ENCODE measurements at regions not wholly inside any gene's neighbourhood (a gene's known extent, or its start where the extent isn't known, plus 50 kb on each side); places are given as distances from the start of the nearest gene placed in this dataset.

DNA sequence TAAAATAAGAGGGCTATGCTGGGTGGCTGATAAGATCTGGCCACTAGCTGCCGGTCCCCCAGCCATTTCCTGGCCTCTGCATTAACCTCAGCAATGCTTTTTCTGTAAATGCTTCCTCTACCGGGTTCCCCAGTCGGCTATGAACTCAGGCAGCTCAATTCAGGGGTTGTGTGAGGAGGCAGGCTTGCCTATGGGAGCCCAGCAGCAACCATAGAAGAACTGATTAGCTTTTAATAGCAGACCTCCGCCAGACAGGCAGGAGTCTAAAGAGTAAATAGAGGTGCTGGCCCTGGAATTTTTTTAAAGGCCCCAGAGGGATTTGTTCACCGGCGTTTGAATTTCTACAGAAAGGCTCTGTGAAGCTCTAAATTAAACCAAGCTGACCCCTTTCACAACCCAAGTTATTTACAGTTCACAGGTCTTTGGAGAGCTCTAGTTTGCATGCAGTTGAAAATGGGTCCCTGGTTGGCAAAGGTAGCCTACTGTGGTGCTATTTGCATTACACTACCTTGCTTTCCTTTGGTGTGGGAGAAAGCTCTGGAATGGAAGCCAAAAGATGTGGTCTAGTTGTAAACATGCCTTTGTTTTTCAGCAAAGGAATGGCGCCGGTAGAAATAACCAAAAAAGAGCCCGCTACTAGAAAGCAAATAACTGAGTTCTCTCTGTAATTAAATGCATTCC lies 289.7 kb upstream of the SEMA6A start:
- H3K9ac ChIP-seq (ENCODE audit: low read depth, low read length, poor library complexity), result no peak overlapping the region
- no peak overlapping the region for H2BK120ac ChIP-seq (ENCODE audit: low read depth, low read length)
- no peaks in the 10 kb centered on the region for H3K36me3 ChIP-seq (replicated peaks in 1 of 2; ENCODE audit: control insufficient read depth in 2 of 2, insufficient read depth in 2 of 2, low read length in 2 of 2)
- H2BK15ac ChIP-seq (ENCODE audit: low read length), result no peak overlapping the region
- H2BK5ac ChIP-seq (ENCODE audit: low read length), result no peak overlapping the region
- no peak overlapping the region for H3K4me2 ChIP-seq (ENCODE audit: insufficient read depth, low read length, poor library complexity, severe bottlenecking)
- H3K14ac ChIP-seq (ENCODE audit: low read length), result no peak overlapping the region
- no peak overlapping the region for H2BK12ac ChIP-seq (ENCODE audit: low read length)
- H3K27me3 ChIP-seq (ENCODE audit: control insufficient read depth in 3 of 3, insufficient read depth in 3 of 3, low read depth in 1 of 3, low read length in 3 of 3), result peaks cover 0 to 4% (median 0%) of the 10 kb centered on the region in 3 experiments
- no peak overlapping the region for H2AK5ac ChIP-seq (ENCODE audit: low read depth, low read length)
- H3K4me1 ChIP-seq (ENCODE audit: control insufficient read depth in 2 of 2, insufficient read depth in 1 of 2, low read depth in 1 of 2, low read length in 2 of 2), result peaks cover 3 to 11% of the 10 kb centered on the region in 2 donors
- no peak overlapping the region for H3K18ac ChIP-seq (ENCODE audit: low read length)
- no peak overlapping the region for H3K4me3 ChIP-seq (ENCODE audit: low read length in 2 of 2)
- peak; percentile 20 for DNase-seq (ENCODE audit: low spot score)
- no peak overlapping the region for H4K91ac ChIP-seq (ENCODE audit: low read depth, low read length, poor library complexity)
- no peaks in the 10 kb centered on the region for H3K9me3 ChIP-seq (replicated peaks in 1 of 2; ENCODE audit: control insufficient read depth in 2 of 2, insufficient read depth in 1 of 2, low read depth in 1 of 2, low read length in 2 of 2)
- no peak overlapping the region for H3K4ac ChIP-seq (ENCODE audit: low read length)
- H4K8ac ChIP-seq (ENCODE audit: low read depth, low read length), result no peak overlapping the region
- H3K27ac ChIP-seq (replicated peaks; ENCODE audit: low read length), result peak overlapping the region; percentile 21
- no peak overlapping the region for H3K23ac ChIP-seq (ENCODE audit: low read depth, low read length, poor library complexity)
- no peaks in the 10 kb centered on the region for H3K79me1 ChIP-seq (ENCODE audit: low read depth, low read length)
- WGBS, 2 donors (ENCODE audit: extremely low coverage in 2 of 2, insufficient read length in 2 of 2, insufficient replicate concordance in 1 of 2), result no CpG with 5 or more reads among the region's 9 CpGs
- H2AFZ ChIP-seq (ENCODE audit: low read length), result peak overlapping the region; percentile 74

DNA sequence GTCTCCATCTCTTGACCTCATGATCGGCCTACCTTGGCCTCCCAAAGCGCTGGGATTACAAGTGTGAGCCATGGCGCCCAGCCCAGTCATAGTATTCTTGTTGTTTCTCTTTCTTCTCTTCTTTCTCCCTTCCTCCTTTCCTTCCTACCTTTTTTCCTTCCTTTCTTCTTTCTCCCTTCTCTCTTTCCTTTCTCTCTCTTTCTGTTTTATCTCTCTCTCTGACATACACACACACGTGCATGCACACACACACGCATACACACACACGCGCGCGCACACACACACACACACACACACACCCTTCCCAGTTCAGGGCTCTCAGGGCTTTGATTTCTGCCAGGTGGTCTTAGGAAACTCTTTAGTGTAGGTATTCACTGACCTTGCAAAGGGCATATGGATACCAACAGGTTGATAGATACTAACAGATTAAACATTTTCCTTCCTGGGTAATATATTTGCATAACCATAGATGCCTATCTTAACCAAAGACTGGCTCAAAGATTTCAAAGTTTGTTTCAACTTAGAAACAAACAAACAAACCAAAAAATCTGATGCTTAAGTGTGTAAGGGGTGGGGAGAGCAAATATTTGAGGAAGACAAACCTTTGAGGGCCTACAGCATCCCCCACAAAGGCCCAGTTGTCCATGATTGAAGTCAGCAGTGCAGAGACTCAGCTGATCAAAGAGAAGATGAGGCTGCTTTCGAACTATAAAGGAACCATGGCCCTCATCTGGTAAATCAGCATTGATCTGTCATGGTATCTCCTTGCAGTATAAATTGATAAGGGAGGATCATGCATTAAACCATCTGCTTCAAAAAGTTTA lies 288.2 kb upstream of the SEMA6A start:
- no peak overlapping the region for H3K4me2 ChIP-seq (ENCODE audit: insufficient read depth, low read length, poor library complexity, severe bottlenecking)
- H3K9ac ChIP-seq (ENCODE audit: low read depth, low read length, poor library complexity), result no peak overlapping the region
- peaks cover 3 to 10% of the 10 kb centered on the region in 2 donors for H3K4me1 ChIP-seq (ENCODE audit: control insufficient read depth in 2 of 2, insufficient read depth in 1 of 2, low read depth in 1 of 2, low read length in 2 of 2)
- H3K27me3 ChIP-seq (ENCODE audit: control insufficient read depth in 3 of 3, insufficient read depth in 3 of 3, low read depth in 1 of 3, low read length in 3 of 3), result peaks cover 0 to 4% (median 0%) of the 10 kb centered on the region in 3 experiments
- no peaks in the 10 kb centered on the region for H3K9me3 ChIP-seq (replicated peaks in 1 of 2; ENCODE audit: control insufficient read depth in 2 of 2, insufficient read depth in 1 of 2, low read depth in 1 of 2, low read length in 2 of 2)
- H2AFZ ChIP-seq (ENCODE audit: low read length), result no peak overlapping the region
- H3K27ac ChIP-seq (replicated peaks; ENCODE audit: low read length), result no peak overlapping the region
- H2BK120ac ChIP-seq (ENCODE audit: low read depth, low read length), result no peak overlapping the region
- H3K14ac ChIP-seq (ENCODE audit: low read length), result no peak overlapping the region
- no peak overlapping the region for H2BK15ac ChIP-seq (ENCODE audit: low read length)
- no CpG with 5 or more reads among the region's 10 CpGs for WGBS, 2 donors (ENCODE audit: extremely low coverage in 2 of 2, insufficient read length in 2 of 2, insufficient replicate concordance in 1 of 2)
- H3K36me3 ChIP-seq (replicated peaks in 1 of 2; ENCODE audit: control insufficient read depth in 2 of 2, insufficient read depth in 2 of 2, low read length in 2 of 2), result no peaks in the 10 kb centered on the region
- no peaks in the 10 kb centered on the region for H3K79me1 ChIP-seq (ENCODE audit: low read depth, low read length)
- no peak overlapping the region for H3K18ac ChIP-seq (ENCODE audit: low read length)
- H2AK5ac ChIP-seq (ENCODE audit: low read depth, low read length), result no peak overlapping the region
- H3K23ac ChIP-seq (ENCODE audit: low read depth, low read length, poor library complexity), result no peak overlapping the region
- no peak overlapping the region for H4K8ac ChIP-seq (ENCODE audit: low read depth, low read length)
- no peak overlapping the region for H3K4ac ChIP-seq (ENCODE audit: low read length)
- no peak for DNase-seq (ENCODE audit: low spot score)
- no peak overlapping the region for H2BK12ac ChIP-seq (ENCODE audit: low read length)
- H2BK5ac ChIP-seq (ENCODE audit: low read length), result no peak overlapping the region
- H3K4me3 ChIP-seq (ENCODE audit: low read length in 2 of 2), result no peak overlapping the region
- H4K91ac ChIP-seq (ENCODE audit: low read depth, low read length, poor library complexity), result no peak overlapping the region

DNA sequence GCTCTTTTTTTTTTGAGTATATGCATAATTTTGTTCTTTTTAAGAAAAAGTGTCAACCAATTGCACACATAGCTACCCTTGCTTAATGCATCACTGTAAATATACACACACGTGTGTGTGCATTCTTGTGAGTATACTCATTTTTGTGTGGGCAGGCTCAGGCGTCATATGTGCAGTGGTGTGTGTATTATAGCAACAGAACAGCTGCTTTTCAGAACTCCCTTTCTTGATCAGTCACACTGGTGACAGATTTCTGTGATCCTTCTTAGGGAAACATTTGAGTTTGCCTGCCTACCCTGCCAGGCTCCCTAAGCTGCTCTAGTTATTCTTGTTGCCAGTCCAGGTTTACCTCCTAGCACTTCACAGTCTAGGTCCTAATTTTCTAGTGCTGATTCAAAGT lies 287.0 kb upstream of the SEMA6A start:
- Histone ChIP-seq H3K27me3 (ENCODE audit: control insufficient read depth in 3 of 3, insufficient read depth in 3 of 3, low read depth in 1 of 3, low read length in 3 of 3) (peaks cover 0 to 4% (median 0%) of the 10 kb centered on the region in 3 experiments), H3K4me3 (ENCODE audit: low read length in 2 of 2) (no peak overlapping the region), H3K9ac (ENCODE audit: low read depth, low read length, poor library complexity) (no peak overlapping the region), H2AFZ (ENCODE audit: low read length) (no peak overlapping the region), H3K14ac (ENCODE audit: low read length) (no peak overlapping the region), H3K4me2 (ENCODE audit: insufficient read depth, low read length, poor library complexity, severe bottlenecking) (no peak overlapping the region), H3K18ac (ENCODE audit: low read length) (no peak overlapping the region), H2BK15ac (ENCODE audit: low read length) (no peak overlapping the region), H4K91ac (ENCODE audit: low read depth, low read length, poor library complexity) (no peak overlapping the region), H3K4ac (ENCODE audit: low read length) (no peak overlapping the region), H2AK5ac (ENCODE audit: low read depth, low read length) (no peak overlapping the region), H2BK5ac (ENCODE audit: low read length) (no peak overlapping the region), H3K4me1 (ENCODE audit: control insufficient read depth in 2 of 2, insufficient read depth in 1 of 2, low read depth in 1 of 2, low read length in 2 of 2) (peaks cover 3 to 9% of the 10 kb centered on the region in 2 donors), H2BK120ac (ENCODE audit: low read depth, low read length) (no peak overlapping the region), H3K79me1 (ENCODE audit: low read depth, low read length) (no peaks in the 10 kb centered on the region), H3K23ac (ENCODE audit: low read depth, low read length, poor library complexity) (no peak overlapping the region), H4K8ac (ENCODE audit: low read depth, low read length) (no peak overlapping the region), H2BK12ac (ENCODE audit: low read length) (no peak overlapping the region), H3K9me3 (replicated peaks in 1 of 2; ENCODE audit: control insufficient read depth in 2 of 2, insufficient read depth in 1 of 2, low read depth in 1 of 2, low read length in 2 of 2) (no peaks in the 10 kb centered on the region), H3K27ac (replicated peaks; ENCODE audit: low read length) (no peak overlapping the region), H3K36me3 (replicated peaks in 1 of 2; ENCODE audit: control insufficient read depth in 2 of 2, insufficient read depth in 2 of 2, low read length in 2 of 2) (no peaks in the 10 kb centered on the region)
- no peak for DNase-seq (ENCODE audit: low spot score)
- no CpG with 5 or more reads among the region's 2 CpGs for WGBS, 2 donors (ENCODE audit: extremely low coverage in 2 of 2, insufficient read length in 2 of 2, insufficient replicate concordance in 1 of 2)

DNA sequence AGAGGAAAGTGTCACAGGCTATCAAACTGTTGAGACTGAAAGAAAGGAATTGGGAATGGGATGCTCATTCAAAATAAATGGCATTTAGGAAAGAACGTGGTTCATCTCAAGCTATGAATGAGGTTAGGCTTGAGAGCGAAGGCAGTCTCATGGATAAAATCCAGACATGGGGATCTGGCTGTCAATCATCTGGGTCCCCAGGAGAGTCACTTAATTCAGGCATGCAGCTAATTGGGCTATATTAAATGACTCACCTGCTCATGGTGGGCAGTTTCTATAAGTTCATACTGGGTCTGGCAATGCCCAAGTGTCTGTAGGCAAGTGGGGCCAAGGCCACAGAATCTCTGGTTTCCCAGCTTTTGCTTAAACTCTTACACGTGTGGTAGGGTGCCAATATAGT lies 286.5 kb upstream of the SEMA6A start:
- Histone ChIP-seq H4K8ac (ENCODE audit: low read depth, low read length) (no peak overlapping the region), H3K36me3 (replicated peaks in 1 of 2; ENCODE audit: control insufficient read depth in 2 of 2, insufficient read depth in 2 of 2, low read length in 2 of 2) (no peaks in the 10 kb centered on the region), H3K9ac (ENCODE audit: low read depth, low read length, poor library complexity) (no peak overlapping the region), H4K91ac (ENCODE audit: low read depth, low read length, poor library complexity) (no peak overlapping the region), H2AFZ (ENCODE audit: low read length) (no peak overlapping the region), H3K23ac (ENCODE audit: low read depth, low read length, poor library complexity) (no peak overlapping the region), H3K18ac (ENCODE audit: low read length) (no peak overlapping the region), H3K4me1 (ENCODE audit: control insufficient read depth in 2 of 2, insufficient read depth in 1 of 2, low read depth in 1 of 2, low read length in 2 of 2) (peaks cover 3 to 9% of the 10 kb centered on the region in 2 donors), H3K14ac (ENCODE audit: low read length) (no peak overlapping the region), H3K79me1 (ENCODE audit: low read depth, low read length) (no peaks in the 10 kb centered on the region), H3K27me3 (ENCODE audit: control insufficient read depth in 3 of 3, insufficient read depth in 3 of 3, low read depth in 1 of 3, low read length in 3 of 3) (peaks cover 0 to 4% (median 0%) of the 10 kb centered on the region in 3 experiments), H2BK120ac (ENCODE audit: low read depth, low read length) (no peak overlapping the region), H2BK15ac (ENCODE audit: low read length) (no peak overlapping the region), H2BK12ac (ENCODE audit: low read length) (no peak overlapping the region), H3K4me3 (ENCODE audit: low read length in 2 of 2) (no peak overlapping the region), H3K27ac (replicated peaks; ENCODE audit: low read length) (no peak overlapping the region), H3K4ac (ENCODE audit: low read length) (no peak overlapping the region), H2BK5ac (ENCODE audit: low read length) (no peak overlapping the region), H3K4me2 (ENCODE audit: insufficient read depth, low read length, poor library complexity, severe bottlenecking) (no peak overlapping the region), H3K9me3 (replicated peaks in 1 of 2; ENCODE audit: control insufficient read depth in 2 of 2, insufficient read depth in 1 of 2, low read depth in 1 of 2, low read length in 2 of 2) (no peaks in the 10 kb centered on the region), H2AK5ac (ENCODE audit: low read depth, low read length) (no peak overlapping the region)
- no CpG with 5 or more reads among the region's 3 CpGs for WGBS, 2 donors (ENCODE audit: extremely low coverage in 2 of 2, insufficient read length in 2 of 2, insufficient replicate concordance in 1 of 2)
- DNase-seq (ENCODE audit: low spot score), result no peak

Measured in neuronal stem cell (in vitro differentiated cells).